ENCODE measurements at regions not wholly inside any gene's neighbourhood (a gene's known extent, or its start where the extent isn't known, plus 50 kb on each side); places are given as distances from the start of the nearest gene placed in this dataset.

- TF ChIP-seq CTCF (conservative IDR thresholded peaks at IDR 0.05; ENCODE audit: low read depth, low read length) (no peak), EZH2phosphoT487 (IDR thresholded peaks at IDR 0.05; ENCODE audit: borderline replicate concordance, low read length) (no peak)
Observed at GRCh38 chr5:173501271-173501670, 115.2 kb downstream of the BOD1 start.

Data from PC-3 (cell line).